H9 (cell line): ENCODE measurements at regions not wholly inside any gene's neighbourhood (a gene's known extent, or its start where the extent isn't known, plus 50 kb on each side); places are given as distances from the start of the nearest gene placed in this dataset.

Experiments used
- DNase-seq: peaks from one replicate; pipeline ENCODE4 v3.0.0-alpha.2; 2017
- H2AFZ ChIP-seq: one replicate; pipeline ENCODE4 v1.6.1; 2013; ENCODE audit warnings: mild to moderate bottlenecking, low read length, control low read depth, moderate library complexity
- H2AK5ac ChIP-seq: 2 replicates; pipeline ENCODE4 v1.6.1; 2013; ENCODE audit warnings: low read length, control low read depth, mixed read lengths; ENCODE audit not compliant: insufficient read length
- H2BK120ac ChIP-seq: one replicate; pipeline ENCODE4 v1.6.1; 2013; ENCODE audit warnings: low read depth, mild to moderate bottlenecking, low read length, control low read depth, inconsistent platforms; ENCODE audit not compliant: poor library complexity, severe bottlenecking
- H2BK12ac ChIP-seq: 2 replicates; pipeline ENCODE4 v1.6.1; 2013; ENCODE audit warnings: low read length, control low read depth, mixed read lengths, low read depth; ENCODE audit not compliant: insufficient read length
- H2BK15ac ChIP-seq: 2 replicates; pipeline ENCODE4 v1.6.1; 2013; ENCODE audit warnings: low read depth, low read length, control low read depth
- H2BK20ac ChIP-seq: one replicate; pipeline ENCODE4 v1.6.1; 2013; ENCODE audit warnings: low read depth, mild to moderate bottlenecking, low read length, control low read depth, inconsistent platforms; ENCODE audit not compliant: poor library complexity, severe bottlenecking
- H2BK5ac ChIP-seq: 2 replicates; pipeline ENCODE4 v1.6.1; 2013; ENCODE audit warnings: low read length, control low read depth, mixed read lengths; ENCODE audit not compliant: insufficient read length
- H3K14ac ChIP-seq: 2 replicates; pipeline ENCODE4 v1.6.1; 2013; ENCODE audit warnings: low read length, control low read depth; ENCODE audit not compliant: insufficient read depth
- H3K18ac ChIP-seq: 2 replicates; pipeline ENCODE4 v1.6.1; 2013; ENCODE audit warnings: low read depth, mild to moderate bottlenecking, mixed read lengths, low read length, control low read depth; ENCODE audit not compliant: insufficient read length
- H3K23ac ChIP-seq: 2 replicates; pipeline ENCODE4 v1.6.1; 2013; ENCODE audit warnings: low read length, control low read depth, mixed read lengths, low read depth; ENCODE audit not compliant: insufficient read length
- H3K23me2 ChIP-seq: 2 replicates; pipeline ENCODE4 v1.6.1; 2013; ENCODE audit warnings: low read depth, mild to moderate bottlenecking, mixed read lengths, low read length, control low read depth; ENCODE audit not compliant: insufficient read length, poor library complexity, severe bottlenecking
- H3K27ac ChIP-seq: 2 replicates; pipeline ENCODE4 v1.5.1; 2013; ENCODE audit warnings: low read length, control low read depth, mixed read lengths, low read depth; ENCODE audit not compliant: insufficient read length
- H3K27me3 ChIP-seq: 2 replicates; pipeline ENCODE4 v1.6.1; 2013; ENCODE audit warnings: low read length, control low read depth, inconsistent platforms; ENCODE audit not compliant: insufficient read depth
- H3K4ac ChIP-seq: 2 replicates; pipeline ENCODE4 v1.6.1; 2013; ENCODE audit warnings: low read depth, mild to moderate bottlenecking, control low read depth, inconsistent platforms, low read length, moderate library complexity
- H3K4me1 ChIP-seq: 2 replicates; pipeline ENCODE4 v1.6.1; 2013; ENCODE audit warnings: low read length, control low read depth, inconsistent platforms; ENCODE audit not compliant: insufficient read depth
- H3K4me2 ChIP-seq: 2 replicates; pipeline ENCODE4 v1.6.1; 2013; ENCODE audit warnings: low read length, control low read depth, mixed read lengths; ENCODE audit not compliant: insufficient read length, insufficient read depth
- H3K56ac ChIP-seq: 2 replicates; pipeline ENCODE4 v1.6.1; 2013; ENCODE audit warnings: low read depth, mild to moderate bottlenecking, mixed read lengths, low read length, control low read depth; ENCODE audit not compliant: insufficient read length
- H3K79me1 ChIP-seq: 2 replicates; pipeline ENCODE4 v1.6.1; 2013; ENCODE audit warnings: low read depth, mild to moderate bottlenecking, moderate library complexity, low read length, control low read depth, inconsistent platforms; ENCODE audit not compliant: insufficient read depth, poor library complexity, severe bottlenecking
- H3K79me2 ChIP-seq: 2 replicates; pipeline ENCODE4 v1.6.1; 2013; ENCODE audit warnings: low read length, control low read depth, inconsistent platforms; ENCODE audit not compliant: insufficient read depth
- H3K9ac ChIP-seq: 2 replicates; pipeline ENCODE4 v1.6.1; 2013; ENCODE audit warnings: low read length, control low read depth, mixed read lengths; ENCODE audit not compliant: insufficient read length; ENCODE audit errors: extremely low read depth
- H3K9me3 ChIP-seq: one replicate; pipeline ENCODE4 v1.6.1; 2013; ENCODE audit warnings: low read depth, low read length, inconsistent platforms; ENCODE audit not compliant: control insufficient read depth
- H3T11ph ChIP-seq: one replicate; pipeline ENCODE4 v1.6.1; 2013; ENCODE audit warnings: mild to moderate bottlenecking, low read length, control low read depth, inconsistent platforms
- H4K20me1 ChIP-seq: one replicate; pipeline ENCODE4 v1.6.1; 2013; ENCODE audit not compliant: control insufficient read depth, insufficient read length, insufficient read depth
- H4K5ac ChIP-seq: 2 replicates; pipeline ENCODE4 v1.6.1; 2013; ENCODE audit warnings: low read depth, mild to moderate bottlenecking, mixed read lengths, low read length, control low read depth; ENCODE audit not compliant: insufficient read length
- H4K8ac ChIP-seq: replicated peaks from 2 replicates; pipeline ENCODE4 v1.6.1; 2013; ENCODE audit warnings: low read length, control low read depth, mixed read lengths, low read depth; ENCODE audit not compliant: insufficient read length
- H4K91ac ChIP-seq: 2 replicates; pipeline ENCODE4 v1.6.1; 2013; ENCODE audit warnings: low read depth, mild to moderate bottlenecking, moderate library complexity, mixed read lengths, low read length, control low read depth; ENCODE audit not compliant: insufficient read length
- H3K27ac Mint-ChIP-seq, 3 experiments: 2 replicates in 2 of 3; 3 replicates in 1 of 3; pipeline ENCODE4 v1.8.0; 2020 to 2021; ENCODE audit warnings: mixed read lengths in 3 of 3, mild to moderate bottlenecking in 1 of 3, moderate library complexity in 1 of 3
- H3K27me3 Mint-ChIP-seq: 2 replicates; pipeline ENCODE4 v1.8.0; 2021; ENCODE audit warnings: low read depth, mild to moderate bottlenecking, moderate library complexity, mixed read lengths
- H3K36me3 Mint-ChIP-seq, 3 experiments: 2 replicates in 2 of 3; 3 replicates in 1 of 3; pipeline ENCODE4 v1.8.0; 2020 to 2021; ENCODE audit warnings: low read depth in 3 of 3, mixed read lengths in 3 of 3; ENCODE audit not compliant: insufficient read depth in 1 of 3
- H3K4me1 Mint-ChIP-seq, 2 experiments: 2 replicates each; pipeline ENCODE4 v1.8.0; 2020; ENCODE audit warnings: mixed read lengths in 2 of 2
- H3K4me3 Mint-ChIP-seq, 2 experiments: 2 replicates in 1 of 2; 3 replicates in 1 of 2; pipeline ENCODE4 v1.8.0; 2020 to 2021; ENCODE audit warnings: mild to moderate bottlenecking in 2 of 2, mixed read lengths in 2 of 2, moderate library complexity in 1 of 2
- H3K9me3 Mint-ChIP-seq, 2 experiments: 2 replicates in 1 of 2; 3 replicates in 1 of 2; pipeline ENCODE4 v1.8.0; 2020; ENCODE audit warnings: mild to moderate bottlenecking in 2 of 2, mixed read lengths in 2 of 2, moderate library complexity in 1 of 2
- WGBS: extraction: QIAGEN DNeasy Blood & Tissue Kit; methylation state at CpG from one replicate; pipeline ENCODE4 v1.1.7; 2013; ENCODE audit warnings: missing lambda C conversion rate, low lambda C conversion rate, mixed read lengths; ENCODE audit not compliant: insufficient read length; ENCODE audit errors: extremely low coverage; 5-methylcytosine and 5-hydroxymethylcytosine counted together
- TF ChIP-seq, protein P1 (sequence below): fragments of 200-600 bp; sonication (generic); conservative IDR thresholded peaks from 3 replicates; pipeline ENCODE4 v1.8.0; 2021; ENCODE audit warnings: antibody characterized with exemption, mild to moderate bottlenecking

GRCh38 chr21:16534408-16535101 lies 804.8 kb downstream of the USP25 start:
- peak overlapping the region; percentile 82 for H2AFZ ChIP-seq

More at GRCh38 chr21:16534408-16535101, 804.8 kb downstream of the USP25 start:
- no peak overlapping the region for H2BK12ac ChIP-seq
- H3K9me3 Mint-ChIP-seq = peaks cover 12 to 13% of the 10 kb centered on the region in 2 experiments
- TF ChIP-seq, protein P1, sequence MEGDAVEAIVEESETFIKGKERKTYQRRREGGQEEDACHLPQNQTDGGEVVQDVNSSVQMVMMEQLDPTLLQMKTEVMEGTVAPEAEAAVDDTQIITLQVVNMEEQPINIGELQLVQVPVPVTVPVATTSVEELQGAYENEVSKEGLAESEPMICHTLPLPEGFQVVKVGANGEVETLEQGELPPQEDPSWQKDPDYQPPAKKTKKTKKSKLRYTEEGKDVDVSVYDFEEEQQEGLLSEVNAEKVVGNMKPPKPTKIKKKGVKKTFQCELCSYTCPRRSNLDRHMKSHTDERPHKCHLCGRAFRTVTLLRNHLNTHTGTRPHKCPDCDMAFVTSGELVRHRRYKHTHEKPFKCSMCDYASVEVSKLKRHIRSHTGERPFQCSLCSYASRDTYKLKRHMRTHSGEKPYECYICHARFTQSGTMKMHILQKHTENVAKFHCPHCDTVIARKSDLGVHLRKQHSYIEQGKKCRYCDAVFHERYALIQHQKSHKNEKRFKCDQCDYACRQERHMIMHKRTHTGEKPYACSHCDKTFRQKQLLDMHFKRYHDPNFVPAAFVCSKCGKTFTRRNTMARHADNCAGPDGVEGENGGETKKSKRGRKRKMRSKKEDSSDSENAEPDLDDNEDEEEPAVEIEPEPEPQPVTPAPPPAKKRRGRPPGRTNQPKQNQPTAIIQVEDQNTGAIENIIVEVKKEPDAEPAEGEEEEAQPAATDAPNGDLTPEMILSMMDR = no peak
- no peak overlapping the region for H3K27ac Mint-ChIP-seq
- no peak overlapping the region for H3K23ac ChIP-seq
- H4K8ac ChIP-seq = no peak overlapping the region
- peaks cover 5 to 15% (median 8%) of the 10 kb centered on the region in 3 experiments; a peak in 4 of 7 replicates for H3K36me3 Mint-ChIP-seq
- H3K27me3 Mint-ChIP-seq = no peaks in the 10 kb centered on the region
- no peak overlapping the region for H3K27ac ChIP-seq
- no peak overlapping the region for H3K4ac ChIP-seq
- H3K56ac ChIP-seq = no peak overlapping the region
- no peaks in the 10 kb centered on the region for H3K4me1 ChIP-seq
- no peak overlapping the region for H4K91ac ChIP-seq
- no peaks in the 10 kb centered on the region for H3K23me2 ChIP-seq
- WGBS = no CpG with 5 or more reads among the region's 11 CpGs
- H3K27me3 ChIP-seq = no peaks in the 10 kb centered on the region
- no peak overlapping the region for H3K9ac ChIP-seq
- no peak overlapping the region for H2BK120ac ChIP-seq
- DNase-seq = no peak
- H4K20me1 ChIP-seq = no peaks in the 10 kb centered on the region
- H2BK5ac ChIP-seq = no peak overlapping the region
- H3K9me3 ChIP-seq = no peaks in the 10 kb centered on the region
- no peak overlapping the region for H2BK20ac ChIP-seq
- H3K79me1 ChIP-seq = no peaks in the 10 kb centered on the region
- H3K14ac ChIP-seq = no peak overlapping the region
- no peak overlapping the region for H3K4me2 ChIP-seq
- H3K79me2 ChIP-seq = no peaks in the 10 kb centered on the region
- H3T11ph ChIP-seq = no peak overlapping the region
- no peak overlapping the region for H3K4me3 Mint-ChIP-seq
- H2BK15ac ChIP-seq = no peak overlapping the region
- no peak overlapping the region for H4K5ac ChIP-seq
- H2AK5ac ChIP-seq = no peak overlapping the region
- no peak overlapping the region for H3K18ac ChIP-seq
- peaks cover 6 to 7% of the 10 kb centered on the region in 2 experiments for H3K4me1 Mint-ChIP-seq
